Activated CD4-positive, alpha-beta T cell treated with anti-CD3 and anti-CD28 coated beads, Interleukin-2, Interleukin-6, amounts not matched to agents 100 ng/mL and 50 ng/mL, durations not matched to agents 16 hours and 8 hours (primary cell): ENCODE measurements at regions not wholly inside any gene's neighbourhood (a gene's known extent, or its start where the extent isn't known, plus 50 kb on each side); places are given as distances from the start of the nearest gene placed in this dataset.
A peak's percentile ranks its signal among the peaks of the same experiment; 100 is the strongest.

ENCODE experiments used
- DNase-seq: peaks from one replicate; pipeline ENCODE4 v3.0.0-alpha.2; 2020

- no peak for DNase-seq
These were observed 92.0 kb downstream of the FOXB1 start for GRCh38 chr15:60096157-60096556.

GRCh38 chr15:60101416-60101815 lies 97.3 kb downstream of the FOXB1 start:
- DNase-seq, result no peak

- DNase-seq, result no peak
These were observed 98.6 kb downstream of the FOXB1 start for GRCh38 chr15:60102748-60103147.

DNA sequence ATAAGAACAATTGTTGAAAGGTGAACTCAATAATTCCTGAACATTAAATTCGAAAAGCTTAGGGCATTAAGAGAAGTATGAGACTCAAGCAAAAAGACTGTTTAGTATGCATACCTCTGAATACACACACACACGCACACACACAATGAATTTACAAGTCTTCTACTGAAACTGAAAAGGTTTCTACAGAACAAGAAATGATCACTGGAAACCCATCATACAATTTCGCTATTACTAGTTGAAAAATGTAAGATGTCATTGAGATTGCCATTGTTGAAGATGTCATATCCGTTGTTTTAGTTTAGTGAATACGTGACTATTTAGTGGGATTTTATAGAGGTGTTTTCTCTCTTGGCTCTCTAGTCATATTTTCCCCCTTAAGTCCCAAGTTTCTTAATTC lies 106.8 kb downstream of the FOXB1 start:
- peak; percentile 71 for DNase-seq

DNA sequence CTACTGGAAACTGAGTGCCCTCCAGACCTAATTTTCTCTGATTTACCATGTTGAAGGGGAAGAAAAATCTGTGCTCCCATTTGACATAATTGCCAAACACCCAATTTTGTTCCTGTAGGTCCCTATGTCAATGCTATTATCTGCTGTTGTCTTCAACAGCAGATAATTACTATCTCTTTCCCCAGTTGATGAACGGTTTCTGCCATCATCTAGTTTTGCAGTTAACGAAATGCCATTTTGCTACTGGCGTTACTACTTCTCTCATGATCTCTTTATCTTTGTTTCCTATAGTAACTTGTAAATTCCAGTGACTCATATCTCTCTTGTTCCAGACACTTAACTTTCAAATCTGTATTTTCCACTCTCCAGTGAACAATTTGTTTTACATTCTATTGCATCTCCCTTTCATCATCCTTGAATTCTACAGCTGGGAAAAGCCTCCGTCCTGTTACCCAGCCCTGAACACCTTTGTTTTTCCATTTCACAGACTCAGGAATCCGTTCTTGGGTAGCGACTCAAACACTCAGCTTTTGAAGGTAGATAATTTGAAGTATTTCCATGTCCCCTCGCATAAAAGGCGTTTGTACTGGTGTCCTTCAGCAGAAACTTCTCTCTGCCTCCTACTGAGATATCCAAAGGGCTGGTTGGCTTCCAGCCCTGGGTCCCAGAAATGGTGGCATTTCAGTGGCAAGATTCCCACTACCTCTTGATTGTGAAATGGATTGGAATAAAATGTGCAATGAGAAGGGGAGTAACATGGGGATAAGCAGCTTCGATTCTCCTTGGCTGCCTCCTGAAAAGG lies 111.7 kb downstream of the FOXB1 start:
- peak; percentile 35 for DNase-seq

GRCh38 chr15:60116456-60117089 lies 112.5 kb downstream of the FOXB1 start:
- DNase-seq, result no peak

DNA sequence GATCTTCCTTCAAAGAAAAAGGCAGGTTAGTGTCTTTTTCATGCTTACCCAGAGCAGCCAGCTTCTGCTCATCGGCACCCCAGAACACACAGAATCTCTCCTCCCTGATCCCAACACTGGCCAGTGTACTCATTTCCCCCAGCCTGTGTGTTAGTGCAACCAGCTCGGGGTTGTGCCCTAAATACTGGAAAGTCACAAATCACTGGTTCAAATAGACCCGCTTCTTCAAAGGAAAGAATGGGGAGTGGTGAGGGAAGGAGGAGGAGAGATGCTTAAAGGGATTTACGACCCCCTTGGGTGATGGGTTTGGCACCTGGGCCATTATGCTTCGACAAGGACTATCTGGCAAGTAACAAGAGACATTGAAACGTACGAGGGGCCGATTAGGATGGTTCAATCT lies 114.0 kb downstream of the FOXB1 start:
- DNase-seq, result no peak

GRCh38 chr15:60118626-60119025 lies 114.5 kb downstream of the FOXB1 start:
- no peak for DNase-seq

- DNase-seq, result no peak
These were observed 115.0 kb downstream of the FOXB1 start for GRCh38 chr15:60119101-60119500.

DNA sequence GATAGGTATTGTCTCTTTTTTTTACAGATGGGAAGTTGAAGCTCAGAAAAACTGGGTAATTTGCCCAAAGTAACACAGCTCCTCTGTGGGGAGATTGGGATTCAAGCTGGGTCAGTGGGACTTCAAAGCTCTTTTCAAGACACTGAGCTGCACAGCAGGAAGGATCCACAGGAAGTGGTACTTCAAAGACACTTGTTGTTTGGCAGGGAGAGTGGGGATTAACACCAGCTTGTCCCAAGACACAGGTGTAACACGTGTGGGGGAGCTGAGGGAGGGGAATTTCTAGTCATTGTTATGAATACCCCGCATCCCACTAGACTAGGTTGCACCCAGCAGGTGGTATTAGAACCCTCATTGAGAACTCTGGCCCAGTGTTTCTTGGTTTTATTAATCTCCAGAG lies 116.0 kb downstream of the FOXB1 start:
- no peak for DNase-seq

- peak; percentile 91 for DNase-seq
These were observed 117.7 kb downstream of the FOXB1 start for GRCh38 chr15:60121845-60122244.

GRCh38 chr15:60122691-60123090 lies 118.6 kb downstream of the FOXB1 start:
- DNase-seq, result no peak

DNA sequence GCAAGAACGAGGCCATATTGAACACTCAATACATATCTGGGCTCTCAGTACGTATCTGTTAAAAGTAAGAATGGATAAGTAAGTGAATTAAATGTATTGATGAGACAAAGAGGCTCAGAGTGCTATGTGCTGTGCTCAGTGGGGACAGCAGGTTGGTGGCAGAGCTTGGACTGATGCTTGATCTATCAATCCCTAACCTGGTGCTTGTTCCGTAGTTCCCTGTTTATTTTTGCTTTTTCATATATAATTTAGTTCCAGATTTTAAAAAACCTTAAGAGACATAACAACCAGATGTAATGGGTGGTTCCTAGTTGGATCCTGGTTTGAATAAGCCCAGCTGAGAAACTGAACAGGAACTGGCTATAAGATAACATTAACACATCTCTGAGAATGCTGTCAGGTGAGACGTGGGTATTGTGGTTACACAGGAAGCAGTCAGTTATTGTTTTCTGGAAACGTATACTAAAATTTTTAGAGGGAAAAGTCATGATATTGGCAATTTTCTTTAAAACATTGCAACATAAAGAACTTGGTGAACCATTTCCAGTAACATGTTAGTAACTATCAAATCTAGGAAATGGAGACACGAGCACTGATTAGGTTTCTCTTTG lies 120.5 kb downstream of the FOXB1 start:
- peak; percentile 71 for DNase-seq

GRCh38 chr15:60125334-60125733 lies 121.2 kb downstream of the FOXB1 start:
- no peak for DNase-seq

DNA sequence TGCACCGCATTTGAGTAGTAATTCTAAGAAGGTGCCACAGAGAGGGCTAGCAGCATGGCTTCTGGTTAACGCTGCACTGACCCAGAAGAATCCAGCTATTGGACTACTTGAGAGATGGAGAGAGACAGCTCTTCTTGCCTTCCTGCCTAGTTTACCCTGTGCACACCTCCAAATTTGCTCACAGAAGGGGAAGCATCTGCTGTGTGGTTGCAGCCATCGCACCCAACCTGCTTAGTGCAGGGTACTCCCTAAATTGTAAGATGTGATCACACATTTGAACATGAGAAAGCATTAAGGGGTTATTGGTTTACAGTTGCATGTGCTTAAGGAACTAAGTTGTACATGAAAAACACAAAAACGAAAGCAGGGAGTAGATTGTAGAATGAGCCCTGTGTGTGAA lies 122.1 kb downstream of the FOXB1 start:
- no peak for DNase-seq

DNA sequence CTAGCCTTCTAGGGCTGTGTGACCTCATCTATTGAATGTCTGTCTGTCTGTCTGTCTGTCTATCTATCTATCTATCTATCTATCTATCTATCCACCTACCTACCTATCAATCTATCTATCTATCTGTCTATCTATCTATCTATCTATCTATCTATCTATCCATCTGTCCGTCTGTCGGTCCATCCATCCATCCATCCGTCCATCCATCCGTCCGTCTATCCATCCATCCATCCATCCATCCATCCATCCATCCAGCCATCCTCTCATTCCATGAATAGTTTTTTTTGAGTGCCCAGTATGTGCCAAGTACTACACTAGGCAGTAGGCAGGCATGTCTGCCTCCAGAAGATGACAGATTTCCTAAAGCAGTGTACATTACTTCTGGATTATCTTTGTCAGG lies 122.5 kb downstream of the FOXB1 start:
- no peak for DNase-seq

- no peak for DNase-seq
These were observed 123.9 kb downstream of the FOXB1 start for GRCh38 chr15:60128000-60128376.

DNA sequence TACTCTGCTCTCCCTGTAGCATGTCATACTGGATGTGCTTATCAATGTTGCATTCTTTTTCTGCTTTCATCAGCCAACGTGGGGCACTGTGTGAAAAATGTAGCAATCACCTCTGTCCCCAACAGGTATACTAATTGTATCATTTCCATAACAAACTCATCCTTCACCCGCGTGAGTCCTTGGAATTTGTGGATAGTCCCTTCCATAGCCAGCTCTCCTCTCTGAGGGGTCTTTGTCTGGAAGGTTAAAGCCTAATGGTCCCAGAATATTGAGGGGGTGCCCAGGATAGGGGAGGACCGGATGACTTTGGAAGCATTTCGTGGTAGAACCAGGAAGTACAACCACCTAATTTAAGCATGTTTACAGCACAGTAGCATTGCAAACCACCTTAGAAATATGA lies 124.6 kb downstream of the FOXB1 start:
- DNase-seq, result no peak

DNA sequence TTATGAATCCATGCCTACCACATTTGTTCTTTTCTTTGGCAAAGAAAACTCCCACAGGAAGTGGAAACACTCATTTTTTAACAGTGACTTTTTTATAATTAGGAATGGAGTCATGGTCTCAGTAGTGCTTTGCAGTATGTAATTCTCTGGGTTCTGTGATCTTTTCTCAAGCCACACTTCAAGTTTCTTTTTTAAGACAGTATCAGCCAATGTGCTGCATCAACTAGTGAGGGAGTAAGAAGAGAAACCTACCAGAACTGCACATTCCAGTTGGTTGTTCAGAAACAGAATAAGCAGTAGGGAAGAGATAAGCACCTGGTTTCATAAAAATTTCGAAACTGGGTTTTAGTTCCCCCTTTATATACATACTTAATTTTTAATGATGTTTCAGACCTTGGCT lies 126.3 kb downstream of the FOXB1 start:
- DNase-seq, result no peak

GRCh38 chr15:60130821-60131220 lies 126.7 kb downstream of the FOXB1 start:
- DNase-seq, result no peak

DNA sequence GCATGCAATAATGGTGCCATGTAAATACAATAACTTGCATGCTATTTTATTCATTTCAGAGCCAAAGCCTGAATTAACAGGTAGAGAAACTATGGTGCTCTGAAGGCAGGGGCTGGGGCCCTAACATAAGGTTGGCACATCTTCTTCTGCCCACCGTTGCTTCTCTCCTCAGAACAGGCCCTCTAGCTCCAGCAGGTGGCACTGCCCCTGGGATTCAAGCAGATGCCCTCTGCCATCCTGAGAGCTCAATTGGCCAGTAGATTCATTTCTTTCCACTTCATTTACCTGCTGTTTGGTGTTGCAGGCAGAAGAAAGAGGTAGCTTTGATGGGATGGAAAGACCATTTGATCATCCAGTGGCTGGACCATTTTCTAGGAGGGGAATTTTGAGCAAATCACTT lies 130.5 kb downstream of the FOXB1 start:
- peak; percentile 36 for DNase-seq

DNA sequence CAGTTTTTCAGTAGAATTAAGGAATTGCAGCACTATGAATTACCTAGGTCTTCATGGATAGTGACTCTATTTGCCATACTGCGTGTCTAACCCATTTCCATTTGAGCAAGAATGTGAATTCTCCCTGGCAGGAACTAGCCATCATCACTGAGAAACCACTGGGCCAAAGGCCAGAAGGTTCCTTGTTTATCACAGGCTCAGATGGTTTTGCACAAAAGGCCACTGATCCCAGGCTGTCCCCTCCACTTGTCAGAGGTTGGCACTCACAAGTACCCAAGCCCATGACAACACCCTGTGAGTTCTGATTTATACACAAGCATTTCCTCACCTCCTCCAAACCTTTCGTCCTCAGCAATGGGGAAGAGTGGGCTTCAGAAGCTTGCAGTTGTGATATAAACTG lies 131.8 kb downstream of the FOXB1 start:
- DNase-seq, result no peak

DNA sequence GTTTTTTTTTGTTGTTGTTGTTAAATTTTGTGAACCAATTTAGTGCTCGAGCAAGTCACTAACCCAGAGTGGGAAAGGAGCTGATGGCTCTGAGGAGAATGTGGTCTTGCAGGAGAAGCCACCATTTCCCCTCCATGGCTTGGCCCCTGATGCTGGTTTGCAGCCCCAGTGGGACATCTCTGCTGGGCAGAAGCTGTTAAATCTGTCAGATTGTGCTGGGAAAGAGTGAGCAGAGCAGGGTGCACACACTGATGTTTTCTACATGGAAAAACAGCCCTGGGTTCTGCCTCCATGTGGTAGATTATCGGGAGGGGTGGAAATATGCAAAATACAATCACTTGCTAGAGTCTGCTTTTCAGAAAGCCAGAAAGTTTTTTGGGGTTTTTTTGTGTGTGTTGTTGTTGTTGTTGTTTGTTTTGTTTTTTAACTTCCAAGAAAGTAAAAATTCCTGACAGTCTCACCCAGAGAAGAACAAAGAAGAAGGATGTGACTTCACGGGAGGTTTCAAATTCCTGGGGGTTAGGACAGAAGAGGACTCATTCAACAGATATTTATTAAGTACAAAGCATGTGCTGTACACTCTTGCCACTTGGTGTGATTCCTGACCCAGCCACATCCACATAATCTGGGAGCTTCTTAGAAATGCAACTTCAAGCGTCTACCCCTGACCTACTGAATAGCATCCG lies 133.7 kb downstream of the FOXB1 start:
- DNase-seq, result no peak
